ENCODE measurements at regions not wholly inside any gene's neighbourhood (a gene's known extent, or its start where the extent isn't known, plus 50 kb on each side); places are given as distances from the start of the nearest gene placed in this dataset.

DNA sequence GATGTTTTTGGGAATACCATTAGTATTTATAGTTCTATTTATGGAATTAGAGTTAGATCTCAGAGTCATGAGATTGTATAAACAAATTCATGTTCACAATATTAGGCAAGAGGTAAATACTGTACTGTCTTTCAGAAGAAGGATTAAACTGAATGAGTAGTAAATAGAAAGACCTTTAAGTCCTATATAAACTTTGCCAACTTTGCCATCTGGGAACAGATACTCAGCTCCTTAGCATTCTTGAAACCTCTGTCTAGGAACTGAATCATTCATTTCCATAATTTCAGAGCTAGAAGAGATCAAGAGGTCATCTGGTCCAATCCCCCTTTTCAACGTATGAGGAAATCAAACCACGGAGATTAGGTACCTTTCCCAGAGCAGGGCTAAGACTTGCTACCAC, 141.1 kb downstream of the CAND1 start:
- TF ChIP-seq, protein P1, sequence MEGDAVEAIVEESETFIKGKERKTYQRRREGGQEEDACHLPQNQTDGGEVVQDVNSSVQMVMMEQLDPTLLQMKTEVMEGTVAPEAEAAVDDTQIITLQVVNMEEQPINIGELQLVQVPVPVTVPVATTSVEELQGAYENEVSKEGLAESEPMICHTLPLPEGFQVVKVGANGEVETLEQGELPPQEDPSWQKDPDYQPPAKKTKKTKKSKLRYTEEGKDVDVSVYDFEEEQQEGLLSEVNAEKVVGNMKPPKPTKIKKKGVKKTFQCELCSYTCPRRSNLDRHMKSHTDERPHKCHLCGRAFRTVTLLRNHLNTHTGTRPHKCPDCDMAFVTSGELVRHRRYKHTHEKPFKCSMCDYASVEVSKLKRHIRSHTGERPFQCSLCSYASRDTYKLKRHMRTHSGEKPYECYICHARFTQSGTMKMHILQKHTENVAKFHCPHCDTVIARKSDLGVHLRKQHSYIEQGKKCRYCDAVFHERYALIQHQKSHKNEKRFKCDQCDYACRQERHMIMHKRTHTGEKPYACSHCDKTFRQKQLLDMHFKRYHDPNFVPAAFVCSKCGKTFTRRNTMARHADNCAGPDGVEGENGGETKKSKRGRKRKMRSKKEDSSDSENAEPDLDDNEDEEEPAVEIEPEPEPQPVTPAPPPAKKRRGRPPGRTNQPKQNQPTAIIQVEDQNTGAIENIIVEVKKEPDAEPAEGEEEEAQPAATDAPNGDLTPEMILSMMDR (conservative IDR thresholded peaks at IDR 0.05): no peak
- TF ChIP-seq EZH2 (IDR thresholded peaks at IDR 0.05; ENCODE audit: low read depth): no peak
